ENCODE measurements at regions not wholly inside any gene's neighbourhood (a gene's known extent, or its start where the extent isn't known, plus 50 kb on each side); places are given as distances from the start of the nearest gene placed in this dataset.

- no peak overlapping the region for H3K4me3 Mint-ChIP-seq
- Histone ChIP-seq H3K79me2 (ENCODE audit: insufficient read depth, low read length) (no peaks in the 10 kb centered on the region), H3K27ac (ENCODE audit: low read depth in 1 of 2, low read length in 2 of 2) (no peak overlapping the region), H3K36me3 (replicated peaks in 1 of 2; ENCODE audit: control insufficient read depth in 1 of 2, insufficient read depth in 2 of 2, low read length in 2 of 2) (no peaks in the 10 kb centered on the region), H3K4me3 (replicated peaks in 1 of 3; ENCODE audit: low read depth in 2 of 3, low read length in 3 of 3) (no peak overlapping the region), H3K4me2 (replicated peaks; ENCODE audit: extremely low read depth, low read length, poor library complexity, severe bottlenecking) (no peak overlapping the region), H2AFZ (ENCODE audit: insufficient read depth, low read depth, low read length, poor library complexity, severe bottlenecking) (no peak overlapping the region), H3K9ac (ENCODE audit: insufficient read depth, low read length, poor library complexity, severe bottlenecking) (no peak overlapping the region), H3K9me3 (replicated peaks in 1 of 2; ENCODE audit: control insufficient read depth in 1 of 2, insufficient read depth in 1 of 2, low read length in 2 of 2) (no peaks in the 10 kb centered on the region), H3K27me3 (ENCODE audit: control insufficient read depth in 2 of 2, insufficient read depth in 2 of 2, low read length in 2 of 2) (no peaks in the 10 kb centered on the region), H4K20me1 (ENCODE audit: insufficient read depth, low read length) (no peaks in the 10 kb centered on the region), H3K4me1 (ENCODE audit: control insufficient read depth in 1 of 2, insufficient read depth in 2 of 2, low read length in 2 of 2) (no peaks in the 10 kb centered on the region)
- no peaks in the 10 kb centered on the region for H3K4me1 Mint-ChIP-seq
- H3K27me3 Mint-ChIP-seq (ENCODE audit: low read depth in 3 of 3), result peaks cover 0 to 1% (median 0%) of the 10 kb centered on the region in 3 donors
- no peak for TF ChIP-seq CTCF (IDR thresholded peaks at IDR 0.05)
- intact Hi-C loops (cut with micrococcal nuclease), result no loop called here
- DNase-seq, result no peak
- H3K27ac Mint-ChIP-seq, result no peak overlapping the region
- H3K9me3 Mint-ChIP-seq, result peaks cover 0 to 2% (median 0%) of the 10 kb centered on the region in 7 donors
- no peaks in the 10 kb centered on the region for H3K36me3 Mint-ChIP-seq
- WGBS (ENCODE audit: insufficient coverage), result 100% methylated on average over 1 of the region's 2 CpGs
These were observed 193.2 kb downstream of the TGFB2 start for GRCh38 chr1:218538341-218538740.

DNA sequence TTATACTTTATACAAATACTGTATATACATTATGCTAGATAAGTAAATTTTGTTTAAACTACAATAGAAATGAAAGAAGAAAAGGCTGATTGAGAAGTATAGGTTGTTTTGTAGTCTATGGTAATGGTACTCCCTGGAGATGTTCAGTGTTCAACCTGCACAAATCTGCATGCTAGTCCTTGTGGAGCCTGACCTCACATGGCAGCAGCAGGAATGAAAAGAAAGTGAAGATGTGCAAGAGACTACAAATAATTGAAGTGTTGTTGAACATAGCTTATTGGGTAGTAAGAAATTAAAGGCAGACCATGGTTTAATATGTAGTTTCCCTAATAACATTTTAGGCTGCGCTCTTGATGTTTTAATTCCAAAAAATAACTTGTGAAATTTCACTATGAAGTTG is 201.2 kb downstream of the TGFB2 start:
- H3K36me3 Mint-ChIP-seq, result no peaks in the 10 kb centered on the region
- no peak overlapping the region for H3K9ac ChIP-seq (ENCODE audit: insufficient read depth, low read length, poor library complexity, severe bottlenecking)
- TF ChIP-seq CTCF (IDR thresholded peaks at IDR 0.05), result no peak

More for the DNA sequence above, 201.2 kb downstream of the TGFB2 start:
- intact Hi-C loops (cut with micrococcal nuclease), result no loop called here
- no peaks in the 10 kb centered on the region for H4K20me1 ChIP-seq (ENCODE audit: insufficient read depth, low read length)
- H3K27ac ChIP-seq (ENCODE audit: low read depth in 1 of 2, low read length in 2 of 2), result no peak overlapping the region
- H3K27me3 Mint-ChIP-seq (ENCODE audit: low read depth in 3 of 3), result peaks cover 0 to under 1% (median 0%) of the 10 kb centered on the region in 3 donors
- H3K4me3 ChIP-seq (replicated peaks in 1 of 3; ENCODE audit: low read depth in 2 of 3, low read length in 3 of 3), result no peak overlapping the region
- no peak overlapping the region for H2AFZ ChIP-seq (ENCODE audit: insufficient read depth, low read depth, low read length, poor library complexity, severe bottlenecking)
- no peaks in the 10 kb centered on the region for H3K27me3 ChIP-seq (ENCODE audit: control insufficient read depth in 2 of 2, insufficient read depth in 2 of 2, low read length in 2 of 2)
- H3K4me2 ChIP-seq (replicated peaks; ENCODE audit: extremely low read depth, low read length, poor library complexity, severe bottlenecking), result no peak overlapping the region
- no peaks in the 10 kb centered on the region for H3K79me2 ChIP-seq (ENCODE audit: insufficient read depth, low read length)
- H3K27ac Mint-ChIP-seq, result no peak overlapping the region
- no peaks in the 10 kb centered on the region for H3K9me3 ChIP-seq (replicated peaks in 1 of 2; ENCODE audit: control insufficient read depth in 1 of 2, insufficient read depth in 1 of 2, low read length in 2 of 2)
- no peaks in the 10 kb centered on the region for H3K36me3 ChIP-seq (replicated peaks in 1 of 2; ENCODE audit: control insufficient read depth in 1 of 2, insufficient read depth in 2 of 2, low read length in 2 of 2)
- H3K9me3 Mint-ChIP-seq, result no peaks in the 10 kb centered on the region
- no peaks in the 10 kb centered on the region for H3K4me1 ChIP-seq (ENCODE audit: control insufficient read depth in 1 of 2, insufficient read depth in 2 of 2, low read length in 2 of 2)
- WGBS (ENCODE audit: insufficient coverage), result no CpG with 5 or more reads among the region's 1 CpG
- no peak overlapping the region for H3K4me3 Mint-ChIP-seq
- no peak for DNase-seq
- no peaks in the 10 kb centered on the region for H3K4me1 Mint-ChIP-seq
